HG02571 (cell line): ENCODE measurements at regions not wholly inside any gene's neighbourhood (a gene's known extent, or its start where the extent isn't known, plus 50 kb on each side); places are given as distances from the start of the nearest gene placed in this dataset.

Source experiments
- ATAC-seq: cut with Tn5 transposase; IDR thresholded peaks from one replicate; pipeline ENCODE4 v1.9.1; 2021; ENCODE audit warnings: mild to moderate bottlenecking, moderate library complexity; ENCODE audit not compliant: unreplicated experiment

- no peak for ATAC-seq
Observed at GRCh38 chr4:26268246-26268645, 52.6 kb upstream of the RBPJ start.

- ATAC-seq, result no peak
Observed at GRCh38 chr4:26269038-26269437, 51.8 kb upstream of the RBPJ start.
